ENCODE measurements at regions not wholly inside any gene's neighbourhood (a gene's known extent, or its start where the extent isn't known, plus 50 kb on each side); places are given as distances from the start of the nearest gene placed in this dataset.
A peak's percentile ranks its signal among the peaks of the same experiment; 100 is the strongest.

DNA sequence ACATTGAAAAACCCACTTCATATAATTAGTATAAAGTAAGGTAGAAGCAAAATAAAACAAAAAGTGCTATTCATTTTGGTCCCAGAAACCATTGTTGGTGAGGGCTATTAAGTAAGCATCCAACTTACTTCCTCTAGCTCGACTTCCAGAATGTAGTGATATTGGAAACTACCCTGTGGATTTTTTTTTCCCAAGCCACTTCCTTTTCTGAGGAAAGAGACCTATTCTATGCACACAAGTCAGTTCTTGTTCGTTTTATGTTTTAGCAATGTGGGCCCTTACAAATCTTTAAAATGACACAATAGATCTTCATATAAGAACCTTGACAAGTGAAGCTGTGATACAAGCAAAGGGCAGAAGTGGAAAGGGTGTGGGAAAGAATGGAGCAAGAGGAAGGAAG is 402.0 kb upstream of the TBL1XR1 start:
- peaks cover 87% of the 10 kb centered on the region for H3K4me1 ChIP-seq (ENCODE audit: insufficient read depth, low read length, poor library complexity, severe bottlenecking)
- no peaks in the 10 kb centered on the region for H3K36me3 ChIP-seq (ENCODE audit: insufficient read depth, low read length)
- TF ChIP-seq, protein P1, sequence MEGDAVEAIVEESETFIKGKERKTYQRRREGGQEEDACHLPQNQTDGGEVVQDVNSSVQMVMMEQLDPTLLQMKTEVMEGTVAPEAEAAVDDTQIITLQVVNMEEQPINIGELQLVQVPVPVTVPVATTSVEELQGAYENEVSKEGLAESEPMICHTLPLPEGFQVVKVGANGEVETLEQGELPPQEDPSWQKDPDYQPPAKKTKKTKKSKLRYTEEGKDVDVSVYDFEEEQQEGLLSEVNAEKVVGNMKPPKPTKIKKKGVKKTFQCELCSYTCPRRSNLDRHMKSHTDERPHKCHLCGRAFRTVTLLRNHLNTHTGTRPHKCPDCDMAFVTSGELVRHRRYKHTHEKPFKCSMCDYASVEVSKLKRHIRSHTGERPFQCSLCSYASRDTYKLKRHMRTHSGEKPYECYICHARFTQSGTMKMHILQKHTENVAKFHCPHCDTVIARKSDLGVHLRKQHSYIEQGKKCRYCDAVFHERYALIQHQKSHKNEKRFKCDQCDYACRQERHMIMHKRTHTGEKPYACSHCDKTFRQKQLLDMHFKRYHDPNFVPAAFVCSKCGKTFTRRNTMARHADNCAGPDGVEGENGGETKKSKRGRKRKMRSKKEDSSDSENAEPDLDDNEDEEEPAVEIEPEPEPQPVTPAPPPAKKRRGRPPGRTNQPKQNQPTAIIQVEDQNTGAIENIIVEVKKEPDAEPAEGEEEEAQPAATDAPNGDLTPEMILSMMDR (conservative IDR thresholded peaks at IDR 0.05; ENCODE audit: low read length), result no peak
- TF ChIP-seq EZH2phosphoT487 (IDR thresholded peaks at IDR 0.05; ENCODE audit: borderline replicate concordance), result no peak
- H3K4me3 ChIP-seq (ENCODE audit: low read length, poor library complexity, severe bottlenecking), result no peak overlapping the region
- no peaks in the 10 kb centered on the region for H3F3A ChIP-seq (ENCODE audit: low read depth)
- 0 out of 2 replicates have a peak overlapping the region, but pooled peaks have one; percentile 9 for H2AFZ ChIP-seq (ENCODE audit: low read length)
- H3K27me3 ChIP-seq (ENCODE audit: insufficient read depth, low read length, poor library complexity, severe bottlenecking), result no peaks in the 10 kb centered on the region
- no peak overlapping the region for H3K4me2 ChIP-seq (ENCODE audit: low read depth, low read length, poor library complexity, severe bottlenecking)
- no peaks in the 10 kb centered on the region for H3K79me2 ChIP-seq (ENCODE audit: insufficient read depth, low read length)
- H4K20me1 ChIP-seq (ENCODE audit: insufficient read depth, low read length, poor library complexity, severe bottlenecking), result no peaks in the 10 kb centered on the region
- no peaks in the 10 kb centered on the region for H3K9me3 ChIP-seq (ENCODE audit: insufficient read depth, low read depth, low read length)
- H3K9ac ChIP-seq (ENCODE audit: low read depth, low read length, poor library complexity, severe bottlenecking), result no peak overlapping the region
- no peaks in the 10 kb centered on the region for H3K9me2 ChIP-seq (replicated peaks; ENCODE audit: low read depth, low read length)

DNA sequence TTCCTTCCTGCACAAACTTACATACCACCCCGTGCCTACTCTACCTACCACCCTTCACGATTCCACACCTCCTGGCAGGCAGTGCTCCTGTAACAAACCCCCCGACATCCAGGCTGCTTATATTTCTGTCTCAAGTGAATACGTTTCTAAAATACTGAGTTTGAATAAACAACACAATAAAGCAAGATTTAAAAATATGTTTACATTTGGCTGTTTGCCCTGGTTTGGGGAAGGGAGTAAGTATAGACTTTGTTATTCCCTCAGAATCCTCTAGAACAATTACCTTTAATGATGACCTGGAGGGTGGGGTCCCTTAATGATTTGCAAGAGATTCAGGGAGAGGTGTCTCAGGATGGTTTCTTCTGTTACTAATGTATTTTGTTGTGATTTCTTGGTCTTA is 402.6 kb upstream of the TBL1XR1 start:
- Histone ChIP-seq H3K4me2 (ENCODE audit: low read depth, low read length, poor library complexity, severe bottlenecking) (no peak overlapping the region), H3K27me3 (ENCODE audit: insufficient read depth, low read length, poor library complexity, severe bottlenecking) (no peaks in the 10 kb centered on the region), H2AFZ (ENCODE audit: low read length) (0 out of 2 replicates have a peak overlapping the region, but pooled peaks have one; percentile 9), H3K79me2 (ENCODE audit: insufficient read depth, low read length) (no peaks in the 10 kb centered on the region), H3K4me1 (ENCODE audit: insufficient read depth, low read length, poor library complexity, severe bottlenecking) (peaks cover 83% of the 10 kb centered on the region), H3K36me3 (ENCODE audit: insufficient read depth, low read length) (no peaks in the 10 kb centered on the region), H3K9me3 (ENCODE audit: insufficient read depth, low read depth, low read length) (no peaks in the 10 kb centered on the region), H3K9me2 (replicated peaks; ENCODE audit: low read depth, low read length) (no peaks in the 10 kb centered on the region), H3F3A (ENCODE audit: low read depth) (no peaks in the 10 kb centered on the region), H3K4me3 (ENCODE audit: low read length, poor library complexity, severe bottlenecking) (no peak overlapping the region), H4K20me1 (ENCODE audit: insufficient read depth, low read length, poor library complexity, severe bottlenecking) (no peaks in the 10 kb centered on the region), H3K9ac (ENCODE audit: low read depth, low read length, poor library complexity, severe bottlenecking) (no peak overlapping the region)
- TF ChIP-seq EZH2phosphoT487 (IDR thresholded peaks at IDR 0.05; ENCODE audit: borderline replicate concordance), result no peak

DNA sequence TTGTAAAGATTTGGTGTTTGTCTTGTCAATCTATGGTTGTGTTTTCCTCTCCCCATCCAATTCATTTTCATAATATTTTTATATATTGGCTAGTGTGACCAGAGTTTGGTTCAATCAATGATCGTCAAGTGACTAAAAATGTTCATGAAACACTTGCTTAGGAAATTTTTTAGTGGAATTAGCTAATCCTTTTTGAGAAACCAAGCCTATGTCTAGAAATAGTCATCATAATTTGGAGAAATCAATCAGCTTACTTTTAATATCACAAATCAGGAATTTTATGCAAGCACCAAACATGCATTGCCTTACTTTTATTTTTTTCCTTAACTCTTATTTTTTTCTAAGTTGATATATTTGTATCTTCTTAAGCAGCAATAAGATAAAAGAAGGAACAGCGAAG is 403.1 kb upstream of the TBL1XR1 start:
- H2AFZ ChIP-seq (ENCODE audit: low read length), result peak overlapping the region; percentile 84; the same call in 1 of the 2 replicates
- no peaks in the 10 kb centered on the region for H3K9me3 ChIP-seq (ENCODE audit: insufficient read depth, low read depth, low read length)
- no peaks in the 10 kb centered on the region for H3K79me2 ChIP-seq (ENCODE audit: insufficient read depth, low read length)
- H3K4me1 ChIP-seq (ENCODE audit: insufficient read depth, low read length, poor library complexity, severe bottlenecking), result peaks cover 81% of the 10 kb centered on the region
- no peaks in the 10 kb centered on the region for H3K36me3 ChIP-seq (ENCODE audit: insufficient read depth, low read length)
- H3K4me2 ChIP-seq (ENCODE audit: low read depth, low read length, poor library complexity, severe bottlenecking), result peak overlapping the region; percentile 1
- H3K9me2 ChIP-seq (replicated peaks; ENCODE audit: low read depth, low read length), result no peaks in the 10 kb centered on the region
- H4K20me1 ChIP-seq (ENCODE audit: insufficient read depth, low read length, poor library complexity, severe bottlenecking), result no peaks in the 10 kb centered on the region
- H3F3A ChIP-seq (ENCODE audit: low read depth), result no peaks in the 10 kb centered on the region
- no peak for TF ChIP-seq EZH2phosphoT487 (IDR thresholded peaks at IDR 0.05; ENCODE audit: borderline replicate concordance)
- TF ChIP-seq, protein P1 (conservative IDR thresholded peaks at IDR 0.05; ENCODE audit: low read length), result no peak
- H3K4me3 ChIP-seq (ENCODE audit: low read length, poor library complexity, severe bottlenecking), result no peak overlapping the region
- H3K27me3 ChIP-seq (ENCODE audit: insufficient read depth, low read length, poor library complexity, severe bottlenecking), result no peaks in the 10 kb centered on the region
- H3K9ac ChIP-seq (ENCODE audit: low read depth, low read length, poor library complexity, severe bottlenecking), result no peak overlapping the region

DNA sequence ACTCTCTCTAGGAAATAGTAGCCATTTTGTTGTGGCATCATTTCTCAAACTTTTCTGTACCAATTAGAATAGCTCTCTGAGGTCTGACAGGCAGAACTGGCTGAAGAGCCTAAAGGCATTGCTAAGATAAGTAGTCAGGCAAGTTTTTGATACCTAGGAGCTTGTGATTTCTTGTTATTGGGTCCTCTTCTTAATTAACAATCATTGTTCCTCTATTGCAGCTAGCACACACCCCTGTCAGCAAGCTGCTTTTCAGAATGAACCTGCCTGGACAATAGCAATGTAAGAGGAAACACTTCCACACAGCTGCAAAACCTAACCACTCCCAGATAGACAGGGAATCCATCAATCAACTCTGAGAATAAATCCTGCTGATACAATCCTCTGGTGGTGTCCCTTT is 403.9 kb upstream of the TBL1XR1 start:
- H3F3A ChIP-seq (ENCODE audit: low read depth), result no peaks in the 10 kb centered on the region

More for the DNA sequence above, 403.9 kb upstream of the TBL1XR1 start:
- Histone ChIP-seq H3K4me3 (ENCODE audit: low read length, poor library complexity, severe bottlenecking) (no peak overlapping the region), H3K9me2 (replicated peaks; ENCODE audit: low read depth, low read length) (no peaks in the 10 kb centered on the region), H2AFZ (ENCODE audit: low read length) (peak overlapping the region; percentile 84), H3K36me3 (ENCODE audit: insufficient read depth, low read length) (no peaks in the 10 kb centered on the region), H3K27me3 (ENCODE audit: insufficient read depth, low read length, poor library complexity, severe bottlenecking) (no peaks in the 10 kb centered on the region), H3K4me1 (ENCODE audit: insufficient read depth, low read length, poor library complexity, severe bottlenecking) (peaks cover 74% of the 10 kb centered on the region), H3K9me3 (ENCODE audit: insufficient read depth, low read depth, low read length) (no peaks in the 10 kb centered on the region), H3K4me2 (ENCODE audit: low read depth, low read length, poor library complexity, severe bottlenecking) (peak overlapping the region; percentile 1), H3K9ac (ENCODE audit: low read depth, low read length, poor library complexity, severe bottlenecking) (no peak overlapping the region), H4K20me1 (ENCODE audit: insufficient read depth, low read length, poor library complexity, severe bottlenecking) (no peaks in the 10 kb centered on the region), H3K79me2 (ENCODE audit: insufficient read depth, low read length) (no peaks in the 10 kb centered on the region)
- TF ChIP-seq, protein P1 (conservative IDR thresholded peaks at IDR 0.05; ENCODE audit: low read length), result no peak
- TF ChIP-seq EZH2phosphoT487 (IDR thresholded peaks at IDR 0.05; ENCODE audit: borderline replicate concordance), result no peak

All from Loucy (cell line).